ENCODE measurements at regions not wholly inside any gene's neighbourhood (a gene's known extent, or its start where the extent isn't known, plus 50 kb on each side); places are given as distances from the start of the nearest gene placed in this dataset.
A peak's percentile ranks its signal among the peaks of the same experiment; 100 is the strongest.

DNA sequence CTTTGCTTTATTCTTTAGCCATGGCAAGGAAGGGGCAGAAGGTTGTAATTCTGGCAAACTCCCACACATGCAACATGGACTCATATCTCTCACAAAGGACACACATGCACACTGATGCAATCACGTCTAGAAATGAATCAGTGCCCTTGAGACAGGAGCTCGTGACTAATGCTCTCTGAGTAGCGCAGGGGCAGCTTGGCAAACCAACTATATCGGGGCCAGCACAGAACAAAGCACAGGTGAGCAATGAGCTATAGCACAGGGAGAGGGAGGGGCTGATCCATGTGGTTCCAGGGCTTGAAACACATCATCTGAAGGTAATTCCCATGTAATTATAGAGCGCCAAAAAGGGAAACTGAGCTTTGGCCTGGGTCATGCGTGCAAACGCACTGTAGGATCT, 165.2 kb upstream of the KLF7 start:
- Histone ChIP-seq H3K4me3 (no peak overlapping the region), H3K27me3 (no peaks in the 10 kb centered on the region), H3K9me3 (no peaks in the 10 kb centered on the region), H3K4me1 (peaks cover 0 to 31% of the 10 kb centered on the region in 2 donors), H3K36me3 (no peaks in the 10 kb centered on the region), H3K27ac (peak overlapping the region in 1 of 2 donors; percentile 19)
- peak; percentile 69 for DNase-seq (ENCODE audit: low spot score)
- no peak for TF ChIP-seq CTCF (IDR thresholded peaks at IDR 0.05)

GRCh38 chr2:207331674-207332073, 165.9 kb upstream of the KLF7 start:
- Histone ChIP-seq H3K27ac (no peak overlapping the region), H3K4me3 (no peak overlapping the region), H3K27me3 (no peaks in the 10 kb centered on the region), H3K4me1 (peaks cover 0 to 37% of the 10 kb centered on the region in 2 donors), H3K9me3 (no peaks in the 10 kb centered on the region), H3K36me3 (no peaks in the 10 kb centered on the region)
- no peak for DNase-seq (ENCODE audit: low spot score)
- no peak for TF ChIP-seq CTCF (IDR thresholded peaks at IDR 0.05)

DNA sequence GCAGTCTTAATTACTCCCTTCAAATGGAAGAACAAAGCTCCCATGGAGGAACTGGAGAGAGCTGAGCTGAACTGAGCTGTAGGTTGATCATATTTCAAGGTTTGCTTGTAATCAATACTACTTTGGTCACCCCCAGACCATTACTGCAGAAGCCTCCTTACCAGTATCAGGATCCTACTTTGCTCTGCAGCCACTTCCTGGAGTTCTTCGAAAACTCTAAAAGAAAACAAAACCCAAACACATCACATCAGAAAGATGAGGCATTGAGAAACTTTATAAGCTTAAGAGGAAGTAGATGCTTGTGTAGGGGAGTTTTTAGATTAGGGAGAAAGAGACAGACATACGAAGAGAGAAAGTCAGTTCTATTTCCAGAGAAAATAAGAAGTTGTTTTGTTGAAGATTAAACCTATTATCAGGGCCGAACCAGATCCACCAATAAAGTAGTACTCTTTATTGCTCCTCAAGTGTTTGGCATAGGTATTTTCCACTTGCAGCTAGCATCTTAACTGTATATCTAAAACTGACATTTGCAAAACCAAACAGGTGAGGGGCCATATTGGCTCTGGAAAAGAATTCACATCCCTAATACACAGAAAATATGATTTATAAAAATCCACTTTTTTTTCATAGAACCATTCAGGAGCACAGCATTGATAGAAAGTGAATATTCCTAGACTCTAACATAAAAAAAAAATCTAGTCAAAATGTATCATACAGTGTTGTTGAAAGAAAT, 166.9 kb upstream of the KLF7 start:
- peaks cover 0 to 41% of the 10 kb centered on the region in 2 donors for H3K4me1 ChIP-seq
- H3K4me3 ChIP-seq, result no peak overlapping the region
- H3K27ac ChIP-seq, result no peak overlapping the region
- TF ChIP-seq CTCF (IDR thresholded peaks at IDR 0.05), result no peak
- H3K9me3 ChIP-seq, result no peaks in the 10 kb centered on the region
- H3K27me3 ChIP-seq, result no peaks in the 10 kb centered on the region
- H3K36me3 ChIP-seq, result no peaks in the 10 kb centered on the region
- no peak for DNase-seq (ENCODE audit: low spot score)

DNA sequence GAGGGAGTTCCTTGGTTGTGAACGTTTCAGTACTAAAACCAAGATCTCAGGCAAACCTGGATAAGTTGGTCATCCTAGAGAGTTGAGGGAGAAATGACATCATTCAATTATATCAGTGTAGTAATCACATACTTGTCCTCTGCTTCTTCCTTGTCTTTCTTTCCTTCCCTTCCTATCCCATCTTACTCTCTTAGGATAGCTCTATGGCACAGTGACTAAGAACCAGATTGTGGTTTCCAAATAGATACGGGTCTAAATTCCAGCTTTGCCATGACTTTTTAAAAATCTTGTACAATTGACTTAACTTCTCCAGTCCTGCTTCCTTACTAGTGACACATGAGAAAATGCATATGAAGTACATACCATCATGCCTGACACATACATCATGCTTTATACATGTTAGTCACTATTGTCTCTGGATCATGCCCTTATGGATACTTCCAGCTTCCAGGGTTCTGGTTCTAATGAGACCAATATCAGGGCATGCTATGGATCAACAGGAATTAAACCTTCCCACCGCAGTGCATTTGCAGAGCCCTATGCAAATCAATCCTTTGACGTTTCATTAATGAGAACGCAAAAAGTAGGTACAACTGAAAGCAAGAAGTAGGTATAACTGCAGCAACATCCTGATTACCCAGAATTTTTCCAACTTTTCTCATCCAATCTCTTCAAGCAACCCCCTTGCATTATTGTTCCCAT, 168.0 kb upstream of the KLF7 start:
- H3K9me3 ChIP-seq, result no peaks in the 10 kb centered on the region
- H3K4me3 ChIP-seq, result no peak overlapping the region
- peak overlapping the region; percentile 83 to 94 for H3K27ac ChIP-seq
- DNase-seq (ENCODE audit: low spot score), result no peak
- H3K27me3 ChIP-seq, result no peaks in the 10 kb centered on the region
- no peaks in the 10 kb centered on the region for H3K36me3 ChIP-seq
- H3K4me1 ChIP-seq, result peaks cover 0 to 50% of the 10 kb centered on the region in 2 donors
- TF ChIP-seq CTCF (IDR thresholded peaks at IDR 0.05), result no peak

DNA sequence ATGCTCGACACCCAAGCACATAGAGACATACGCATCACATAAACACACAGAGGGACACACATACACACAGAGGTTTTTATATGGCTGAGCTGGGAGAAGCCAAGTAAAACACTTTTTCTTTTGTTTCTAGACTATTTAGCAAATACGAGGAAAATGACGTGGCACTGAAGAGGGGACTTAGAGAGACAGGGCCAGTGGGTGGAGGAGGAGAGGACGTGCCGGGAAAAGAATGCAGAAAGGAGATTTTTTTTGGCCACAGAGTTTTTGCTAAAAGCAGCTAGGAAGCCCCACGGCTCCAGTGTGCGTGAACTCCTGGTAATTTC, 168.5 kb upstream of the KLF7 start:
- Histone ChIP-seq H3K4me1 (peaks cover 0 to 50% of the 10 kb centered on the region in 2 donors), H3K27me3 (no peaks in the 10 kb centered on the region), H3K9me3 (no peaks in the 10 kb centered on the region), H3K4me3 (peak overlapping the region; percentile 13 to 30), H3K36me3 (no peaks in the 10 kb centered on the region), H3K27ac (peak overlapping the region; percentile 83 to 94)
- TF ChIP-seq CTCF (IDR thresholded peaks at IDR 0.05), result no peak
- no peak for DNase-seq (ENCODE audit: low spot score)

Measured in right atrium auricular region (tissue), 2 donors.